PFSK-1 (cell line): ENCODE measurements at regions not wholly inside any gene's neighbourhood (a gene's known extent, or its start where the extent isn't known, plus 50 kb on each side); places are given as distances from the start of the nearest gene placed in this dataset.

Experiments
- POLR2AphosphoS5 ChIP-seq: IDR thresholded peaks from 2 replicates; pipeline ENCODE4 v1.6.1; 2012; ENCODE audit warnings: low read depth, mild to moderate bottlenecking, control low read depth, low read length, moderate library complexity
- SIN3A ChIP-seq: IDR thresholded peaks from 2 replicates; pipeline ENCODE4 v1.6.1; 2012; ENCODE audit warnings: mild to moderate bottlenecking, low read length, moderate library complexity, borderline replicate concordance; ENCODE audit not compliant: insufficient read depth
- TAF1 ChIP-seq: IDR thresholded peaks from 2 replicates; pipeline ENCODE4 v1.6.1; 2012; ENCODE audit warnings: low read length, control low read depth, borderline replicate concordance; ENCODE audit not compliant: insufficient read depth
- TF ChIP-seq, protein P1 (sequence below), 2 experiments: IDR thresholded peaks; 2 replicates each; pipeline versions ENCODE4 v1.6.1 to v1.8.0; 2011 to 2012; ENCODE audit warnings: low read depth in 2 of 2, low read length in 2 of 2, control low read depth in 1 of 2, inconsistent platforms in 1 of 2, mild to moderate bottlenecking in 1 of 2, moderate library complexity in 1 of 2; ENCODE audit not compliant: insufficient read depth in 1 of 2

DNA sequence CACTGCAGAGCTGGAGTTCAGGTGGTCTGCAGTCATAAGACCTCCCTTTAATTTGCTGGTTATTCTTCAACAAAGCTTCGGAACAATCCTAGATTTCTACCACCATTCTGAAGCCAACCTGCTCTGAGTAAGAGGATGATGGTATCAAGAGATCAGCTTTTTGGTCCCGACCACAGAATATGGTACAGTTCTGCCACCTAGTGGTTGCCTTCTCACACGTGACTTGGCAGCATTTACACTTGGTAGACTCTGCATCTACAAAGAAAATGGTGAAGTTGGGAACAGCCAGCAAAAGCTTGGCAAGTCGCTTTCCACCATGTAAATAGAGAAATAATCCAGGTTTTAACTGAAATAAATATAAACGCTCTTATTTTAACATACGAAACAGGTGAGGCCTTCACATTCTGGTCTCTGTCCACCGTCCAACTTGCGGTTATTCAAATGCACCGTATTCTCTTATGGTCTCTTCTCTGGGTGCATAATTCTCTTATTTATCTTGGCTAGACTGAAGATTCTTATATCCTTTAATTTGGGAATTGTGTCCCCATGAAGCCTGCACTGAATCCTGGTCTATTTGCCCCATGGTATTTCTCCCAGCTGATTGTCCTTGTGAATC lies 173.9 kb upstream of the GRM3 start:
- TF ChIP-seq POLR2AphosphoS5: no peak
- TF ChIP-seq TAF1: no peak
- TF ChIP-seq, protein P1, sequence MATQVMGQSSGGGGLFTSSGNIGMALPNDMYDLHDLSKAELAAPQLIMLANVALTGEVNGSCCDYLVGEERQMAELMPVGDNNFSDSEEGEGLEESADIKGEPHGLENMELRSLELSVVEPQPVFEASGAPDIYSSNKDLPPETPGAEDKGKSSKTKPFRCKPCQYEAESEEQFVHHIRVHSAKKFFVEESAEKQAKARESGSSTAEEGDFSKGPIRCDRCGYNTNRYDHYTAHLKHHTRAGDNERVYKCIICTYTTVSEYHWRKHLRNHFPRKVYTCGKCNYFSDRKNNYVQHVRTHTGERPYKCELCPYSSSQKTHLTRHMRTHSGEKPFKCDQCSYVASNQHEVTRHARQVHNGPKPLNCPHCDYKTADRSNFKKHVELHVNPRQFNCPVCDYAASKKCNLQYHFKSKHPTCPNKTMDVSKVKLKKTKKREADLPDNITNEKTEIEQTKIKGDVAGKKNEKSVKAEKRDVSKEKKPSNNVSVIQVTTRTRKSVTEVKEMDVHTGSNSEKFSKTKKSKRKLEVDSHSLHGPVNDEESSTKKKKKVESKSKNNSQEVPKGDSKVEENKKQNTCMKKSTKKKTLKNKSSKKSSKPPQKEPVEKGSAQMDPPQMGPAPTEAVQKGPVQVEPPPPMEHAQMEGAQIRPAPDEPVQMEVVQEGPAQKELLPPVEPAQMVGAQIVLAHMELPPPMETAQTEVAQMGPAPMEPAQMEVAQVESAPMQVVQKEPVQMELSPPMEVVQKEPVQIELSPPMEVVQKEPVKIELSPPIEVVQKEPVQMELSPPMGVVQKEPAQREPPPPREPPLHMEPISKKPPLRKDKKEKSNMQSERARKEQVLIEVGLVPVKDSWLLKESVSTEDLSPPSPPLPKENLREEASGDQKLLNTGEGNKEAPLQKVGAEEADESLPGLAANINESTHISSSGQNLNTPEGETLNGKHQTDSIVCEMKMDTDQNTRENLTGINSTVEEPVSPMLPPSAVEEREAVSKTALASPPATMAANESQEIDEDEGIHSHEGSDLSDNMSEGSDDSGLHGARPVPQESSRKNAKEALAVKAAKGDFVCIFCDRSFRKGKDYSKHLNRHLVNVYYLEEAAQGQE (IDR thresholded peaks at IDR 0.05; ENCODE audit: insufficient read depth in 1 of 2, low read depth in 2 of 2, low read length in 2 of 2): no peak
- no peak for TF ChIP-seq SIN3A
